C4-2B (cell line): ENCODE measurements at regions not wholly inside any gene's neighbourhood (a gene's known extent, or its start where the extent isn't known, plus 50 kb on each side); places are given as distances from the start of the nearest gene placed in this dataset.

ENCODE experiments used
- CTCF ChIP-seq: fragments of 450-650 bp; conservative IDR thresholded peaks from 2 replicates; pipeline ENCODE4 v1.5.1; 2017; ENCODE audit warnings: mild to moderate bottlenecking
- ZFX ChIP-seq: fragments of 450-650 bp; IDR thresholded peaks from 2 replicates; pipeline ENCODE4 v1.6.1; 2017

GRCh38 chr7:124192885-124193284, 160.0 kb upstream of the TMEM229A start:
- TF ChIP-seq CTCF (no peak), ZFX (no peak)
